ENCODE measurements at regions not wholly inside any gene's neighbourhood (a gene's known extent, or its start where the extent isn't known, plus 50 kb on each side); places are given as distances from the start of the nearest gene placed in this dataset.

DNA sequence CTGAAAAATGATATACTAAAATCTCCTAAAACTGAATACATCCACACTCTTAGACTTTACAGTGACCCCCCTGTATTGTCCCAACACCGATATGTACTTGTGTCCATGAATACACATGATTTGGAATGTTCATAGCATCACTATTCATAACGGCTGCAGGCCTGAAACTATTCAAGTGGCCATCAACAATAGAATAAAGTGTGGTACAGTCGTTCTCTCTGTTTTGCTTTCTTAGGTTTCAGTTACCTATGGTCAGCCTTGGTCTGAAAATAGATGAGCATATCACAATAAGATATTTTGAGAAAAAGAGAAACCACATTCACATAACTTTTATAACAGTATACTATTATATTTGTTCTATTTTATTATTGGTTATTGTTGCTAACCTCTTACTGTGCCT, 150.6 kb downstream of the ASCL4 start:
- Histone ChIP-seq H3K27me3 (ENCODE audit: control insufficient read depth, insufficient read depth, low read length) (peaks cover 31% of the 10 kb centered on the region), H3K9me3 (ENCODE audit: control insufficient read depth, insufficient read depth, low read depth, low read length) (no peaks in the 10 kb centered on the region), H3K4me1 (ENCODE audit: control insufficient read depth, insufficient read depth, low read length) (no peaks in the 10 kb centered on the region), H3K36me3 (ENCODE audit: control insufficient read depth, insufficient read depth, low read length) (no peaks in the 10 kb centered on the region), H3K9ac (ENCODE audit: low read length) (no peak overlapping the region), H3K4me3 (ENCODE audit: low read depth, low read length) (no peak overlapping the region), H3K27ac (ENCODE audit: low read depth, low read length) (no peak overlapping the region)

GRCh38 chr12:107929436-107929835, 154.9 kb downstream of the ASCL4 start:
- Histone ChIP-seq H3K36me3 (ENCODE audit: control insufficient read depth, insufficient read depth, low read length) (no peaks in the 10 kb centered on the region), H3K27me3 (ENCODE audit: control insufficient read depth, insufficient read depth, low read length) (peaks cover 58% of the 10 kb centered on the region; the same call in 1 of the 2 replicates)

GRCh38 chr12:107931761-107932160, 157.3 kb downstream of the ASCL4 start:
- Histone ChIP-seq H3K9me3 (ENCODE audit: control insufficient read depth, insufficient read depth, low read depth, low read length) (no peaks in the 10 kb centered on the region), H3K4me1 (ENCODE audit: control insufficient read depth, insufficient read depth, low read length) (no peaks in the 10 kb centered on the region), H3K9ac (ENCODE audit: low read length) (no peak overlapping the region), H3K36me3 (ENCODE audit: control insufficient read depth, insufficient read depth, low read length) (no peaks in the 10 kb centered on the region), H3K4me3 (ENCODE audit: low read depth, low read length) (no peak overlapping the region), H3K27ac (ENCODE audit: low read depth, low read length) (no peak overlapping the region), H3K27me3 (ENCODE audit: control insufficient read depth, insufficient read depth, low read length) (peaks cover 73% of the 10 kb centered on the region)

More at GRCh38 chr12:107929436-107929835, 154.9 kb downstream of the ASCL4 start:
- no peaks in the 10 kb centered on the region for H3K4me1 ChIP-seq (ENCODE audit: control insufficient read depth, insufficient read depth, low read length)
- no peak overlapping the region for H3K27ac ChIP-seq (ENCODE audit: low read depth, low read length)
- no peak overlapping the region for H3K4me3 ChIP-seq (ENCODE audit: low read depth, low read length)
- H3K9ac ChIP-seq (ENCODE audit: low read length): no peak overlapping the region
- no peaks in the 10 kb centered on the region for H3K9me3 ChIP-seq (ENCODE audit: control insufficient read depth, insufficient read depth, low read depth, low read length)

DNA sequence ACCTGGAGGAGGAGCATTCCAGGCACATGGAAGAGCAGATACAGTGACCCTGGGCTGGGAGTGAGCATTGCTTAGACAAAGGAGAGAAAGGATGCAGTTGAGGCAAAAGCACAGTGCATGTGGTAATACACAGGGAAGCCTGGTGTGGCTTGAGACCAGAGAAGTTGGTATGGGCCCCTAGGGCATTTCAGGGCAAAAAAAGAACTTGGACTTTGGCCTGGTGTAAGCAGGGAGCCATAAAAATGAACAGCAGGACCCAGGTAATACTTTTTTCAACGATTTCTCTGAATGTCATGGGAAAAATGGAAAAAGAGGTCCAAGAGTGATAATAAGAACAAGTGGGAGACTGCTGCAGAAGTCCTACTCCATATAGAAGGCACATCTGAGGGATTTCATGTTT, 163.9 kb downstream of the ASCL4 start:
- Histone ChIP-seq H3K9me3 (ENCODE audit: control insufficient read depth, insufficient read depth, low read depth, low read length) (no peaks in the 10 kb centered on the region), H3K4me1 (ENCODE audit: control insufficient read depth, insufficient read depth, low read length) (no peaks in the 10 kb centered on the region), H3K36me3 (ENCODE audit: control insufficient read depth, insufficient read depth, low read length) (no peaks in the 10 kb centered on the region), H3K27me3 (ENCODE audit: control insufficient read depth, insufficient read depth, low read length) (peaks cover 53% of the 10 kb centered on the region), H3K4me3 (ENCODE audit: low read depth, low read length) (no peak overlapping the region), H3K27ac (ENCODE audit: low read depth, low read length) (no peak overlapping the region), H3K9ac (ENCODE audit: low read length) (no peak overlapping the region)

- Histone ChIP-seq H3K9me3 (ENCODE audit: control insufficient read depth, insufficient read depth, low read depth, low read length) (no peaks in the 10 kb centered on the region), H3K4me1 (ENCODE audit: control insufficient read depth, insufficient read depth, low read length) (no peaks in the 10 kb centered on the region), H3K4me3 (ENCODE audit: low read depth, low read length) (no peak overlapping the region), H3K27me3 (ENCODE audit: control insufficient read depth, insufficient read depth, low read length) (peaks cover 22% of the 10 kb centered on the region), H3K36me3 (ENCODE audit: control insufficient read depth, insufficient read depth, low read length) (no peaks in the 10 kb centered on the region), H3K9ac (ENCODE audit: low read length) (no peak overlapping the region), H3K27ac (ENCODE audit: low read depth, low read length) (no peak overlapping the region)
These were observed 174.0 kb downstream of the ASCL4 start for GRCh38 chr12:107948391-107948945.

DNA sequence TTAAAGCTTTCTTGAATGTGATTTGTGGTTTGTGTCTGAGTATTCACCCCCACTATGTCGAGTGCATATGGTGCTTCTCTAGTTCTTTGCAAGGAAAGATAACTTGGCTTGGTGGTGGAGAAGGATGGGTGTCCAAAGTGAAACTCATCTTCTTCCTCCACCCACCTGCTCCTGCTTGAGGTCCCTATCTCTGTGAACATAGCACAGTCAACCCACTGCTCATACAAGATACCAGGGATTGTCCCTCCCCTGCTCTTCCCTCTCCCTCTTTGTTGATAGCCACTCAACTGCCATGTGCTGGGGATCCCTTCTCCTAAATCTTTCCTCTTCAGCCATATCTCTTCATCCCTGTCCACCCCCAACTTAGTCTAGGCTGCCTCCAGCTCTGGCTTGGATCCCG, 176.5 kb downstream of the ASCL4 start:
- Histone ChIP-seq H3K4me3 (ENCODE audit: low read depth, low read length) (no peak overlapping the region), H3K27me3 (ENCODE audit: control insufficient read depth, insufficient read depth, low read length) (peaks cover 37% of the 10 kb centered on the region; the same call in 1 of the 2 replicates), H3K9me3 (ENCODE audit: control insufficient read depth, insufficient read depth, low read depth, low read length) (no peaks in the 10 kb centered on the region)

GRCh38 chr12:107955966-107956643, 173.0 kb upstream of the WSCD2 start:
- Histone ChIP-seq H3K27me3 (ENCODE audit: control insufficient read depth, insufficient read depth, low read length) (peaks cover 53% of the 10 kb centered on the region), H3K4me3 (ENCODE audit: low read depth, low read length) (no peak overlapping the region), H3K9ac (ENCODE audit: low read length) (no peak overlapping the region), H3K36me3 (ENCODE audit: control insufficient read depth, insufficient read depth, low read length) (no peaks in the 10 kb centered on the region), H3K9me3 (ENCODE audit: control insufficient read depth, insufficient read depth, low read depth, low read length) (no peaks in the 10 kb centered on the region), H3K27ac (ENCODE audit: low read depth, low read length) (no peak overlapping the region), H3K4me1 (ENCODE audit: control insufficient read depth, insufficient read depth, low read length) (no peaks in the 10 kb centered on the region)

More for the DNA sequence above, 176.5 kb downstream of the ASCL4 start:
- Histone ChIP-seq H3K27ac (ENCODE audit: low read depth, low read length) (no peak overlapping the region), H3K36me3 (ENCODE audit: control insufficient read depth, insufficient read depth, low read length) (no peaks in the 10 kb centered on the region), H3K4me1 (ENCODE audit: control insufficient read depth, insufficient read depth, low read length) (no peaks in the 10 kb centered on the region), H3K9ac (ENCODE audit: low read length) (no peak overlapping the region)

- Histone ChIP-seq H3K9ac (ENCODE audit: low read length) (no peak overlapping the region), H3K4me1 (ENCODE audit: control insufficient read depth, insufficient read depth, low read length) (no peaks in the 10 kb centered on the region), H3K27me3 (ENCODE audit: control insufficient read depth, insufficient read depth, low read length) (peaks cover 51% of the 10 kb centered on the region), H3K27ac (ENCODE audit: low read depth, low read length) (no peak overlapping the region), H3K36me3 (ENCODE audit: control insufficient read depth, insufficient read depth, low read length) (no peaks in the 10 kb centered on the region), H3K9me3 (ENCODE audit: control insufficient read depth, insufficient read depth, low read depth, low read length) (no peaks in the 10 kb centered on the region), H3K4me3 (ENCODE audit: low read depth, low read length) (no peak overlapping the region)
These were observed 171.6 kb upstream of the WSCD2 start for GRCh38 chr12:107957459-107957858.

DNA sequence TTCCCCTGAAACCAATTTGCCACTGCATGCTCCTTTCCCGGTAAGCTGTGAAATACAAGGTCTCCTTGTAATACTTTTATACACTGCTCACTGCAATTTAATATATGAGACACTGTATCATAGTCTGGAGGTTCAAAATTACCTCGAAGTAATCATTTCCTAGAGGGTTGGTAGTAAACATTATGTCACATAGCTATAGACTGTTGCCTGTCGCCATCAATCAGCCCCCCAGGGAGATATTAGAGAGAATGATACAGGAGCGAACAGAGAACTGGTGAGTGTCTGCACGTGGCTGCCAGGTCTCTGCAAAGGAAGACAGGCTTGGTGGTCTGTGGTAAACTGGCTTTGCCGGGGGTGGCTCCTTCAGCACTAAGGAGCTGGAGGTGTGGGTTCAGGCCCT, 165.5 kb upstream of the WSCD2 start:
- Histone ChIP-seq H3K27ac (ENCODE audit: low read depth, low read length) (no peak overlapping the region), H3K4me3 (ENCODE audit: low read depth, low read length) (no peak overlapping the region), H3K36me3 (ENCODE audit: control insufficient read depth, insufficient read depth, low read length) (no peaks in the 10 kb centered on the region), H3K4me1 (ENCODE audit: control insufficient read depth, insufficient read depth, low read length) (no peaks in the 10 kb centered on the region), H3K9me3 (ENCODE audit: control insufficient read depth, insufficient read depth, low read depth, low read length) (no peaks in the 10 kb centered on the region), H3K27me3 (ENCODE audit: control insufficient read depth, insufficient read depth, low read length) (peaks cover 16% of the 10 kb centered on the region), H3K9ac (ENCODE audit: low read length) (no peak overlapping the region)

GRCh38 chr12:107967170-107967569, 161.9 kb upstream of the WSCD2 start:
- H3K4me3 ChIP-seq (ENCODE audit: low read depth, low read length): no peak overlapping the region
- no peaks in the 10 kb centered on the region for H3K36me3 ChIP-seq (ENCODE audit: control insufficient read depth, insufficient read depth, low read length)
- H3K4me1 ChIP-seq (ENCODE audit: control insufficient read depth, insufficient read depth, low read length): no peaks in the 10 kb centered on the region
- H3K27ac ChIP-seq (ENCODE audit: low read depth, low read length): no peak overlapping the region
- no peaks in the 10 kb centered on the region for H3K9me3 ChIP-seq (ENCODE audit: control insufficient read depth, insufficient read depth, low read depth, low read length)
- no peak overlapping the region for H3K9ac ChIP-seq (ENCODE audit: low read length)
- peaks cover 8% of the 10 kb centered on the region for H3K27me3 ChIP-seq (ENCODE audit: control insufficient read depth, insufficient read depth, low read length)

DNA sequence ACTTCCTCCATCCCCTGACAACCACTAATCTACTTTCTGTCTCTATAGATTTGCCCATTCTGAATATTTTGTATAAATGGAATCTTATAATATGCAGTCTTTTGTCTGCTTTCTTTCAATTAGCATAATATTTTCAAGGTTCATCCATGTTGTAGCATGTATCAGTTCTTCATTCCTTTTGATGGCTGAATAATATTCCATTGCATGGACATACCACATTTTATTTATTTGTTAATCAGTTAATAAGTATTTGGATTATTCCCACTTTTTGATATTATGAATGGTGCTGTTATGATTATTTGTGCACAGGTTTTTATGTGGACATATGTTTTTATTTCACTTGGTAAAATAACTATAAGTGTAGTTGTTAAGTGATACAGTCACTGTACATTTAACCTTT, 155.1 kb upstream of the WSCD2 start:
- no peak overlapping the region for H3K4me3 ChIP-seq (ENCODE audit: low read depth, low read length)
- H3K27me3 ChIP-seq (ENCODE audit: control insufficient read depth, insufficient read depth, low read length): peaks cover 10% of the 10 kb centered on the region
- H3K4me1 ChIP-seq (ENCODE audit: control insufficient read depth, insufficient read depth, low read length): no peaks in the 10 kb centered on the region
- H3K36me3 ChIP-seq (ENCODE audit: control insufficient read depth, insufficient read depth, low read length): no peaks in the 10 kb centered on the region
- H3K27ac ChIP-seq (ENCODE audit: low read depth, low read length): no peak overlapping the region
- no peaks in the 10 kb centered on the region; the same call in 1 of the 2 replicates for H3K9me3 ChIP-seq (ENCODE audit: control insufficient read depth, insufficient read depth, low read depth, low read length)
- H3K9ac ChIP-seq (ENCODE audit: low read length): no peak overlapping the region
